IPS DF 6.9 (cell line): ENCODE measurements at regions not wholly inside any gene's neighbourhood (a gene's known extent, or its start where the extent isn't known, plus 50 kb on each side); places are given as distances from the start of the nearest gene placed in this dataset.

Experiments used
- DNase-seq: peaks from one replicate; pipeline ENCODE4 v3.0.0-alpha.2; 2013; ENCODE audit warnings: low read depth, low spot score
- H3K27ac ChIP-seq: one replicate; pipeline ENCODE4 v1.5.1; 2013; ENCODE audit warnings: low read length, control low read depth
- H3K27me3 ChIP-seq: 2 replicates; pipeline ENCODE4 v1.6.1; 2013; ENCODE audit warnings: mild to moderate bottlenecking, low read length; ENCODE audit not compliant: control insufficient read depth, insufficient read depth
- H3K36me3 ChIP-seq: 2 replicates; pipeline ENCODE4 v1.6.1; 2013; ENCODE audit warnings: low read length; ENCODE audit not compliant: control insufficient read depth, insufficient read depth
- H3K4me1 ChIP-seq: 2 replicates; pipeline ENCODE4 v1.6.1; 2013; ENCODE audit warnings: low read length; ENCODE audit not compliant: control insufficient read depth, insufficient read depth
- H3K4me3 ChIP-seq: 2 replicates; pipeline ENCODE4 v1.5.1; 2013; ENCODE audit warnings: mild to moderate bottlenecking, low read length
- H3K9me3 ChIP-seq: 2 replicates; pipeline ENCODE4 v1.6.1; 2013; ENCODE audit warnings: low read length, inconsistent platforms; ENCODE audit not compliant: control insufficient read depth, insufficient read depth
- WGBS: extraction: QIAGEN DNeasy Blood & Tissue Kit; methylation state at CpG from one replicate; pipeline ENCODE4 v1.1.7; 2013; ENCODE audit warnings: mixed read lengths, missing lambda C conversion rate; ENCODE audit not compliant: insufficient read length, insufficient coverage; 5-methylcytosine and 5-hydroxymethylcytosine counted together

DNA sequence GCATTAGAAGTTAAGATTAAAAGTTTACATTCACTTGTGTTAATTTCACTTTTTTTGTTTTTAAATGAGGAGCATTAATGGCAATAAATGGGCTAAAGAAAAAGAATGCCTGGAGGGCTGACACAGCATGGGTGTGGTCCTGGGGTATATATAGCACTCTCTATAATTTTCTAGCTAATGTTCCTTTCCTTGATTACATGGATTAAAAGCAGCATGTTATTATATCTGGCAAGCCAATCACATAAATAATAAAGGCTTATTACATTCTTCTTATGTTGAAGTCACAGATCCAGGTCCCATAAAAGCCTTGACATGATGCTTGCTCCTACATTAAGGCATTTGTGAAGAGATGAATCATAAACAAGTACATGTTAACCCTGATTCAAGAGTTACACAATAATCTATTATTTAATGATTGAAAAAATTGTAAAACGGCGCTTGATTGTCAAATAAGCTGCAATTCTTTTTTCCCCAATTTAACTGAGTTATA lies 91.4 kb downstream of the LYPLAL1 start:
- no peaks in the 10 kb centered on the region for H3K4me1 ChIP-seq
- H3K36me3 ChIP-seq, result no peaks in the 10 kb centered on the region
- no CpG with 5 or more reads among the region's 2 CpGs for WGBS
- DNase-seq, result no peak
- no peak overlapping the region for H3K27ac ChIP-seq
- H3K4me3 ChIP-seq, result no peak overlapping the region
- no peaks in the 10 kb centered on the region; the same call in 1 of the 2 replicates for H3K9me3 ChIP-seq
- no peaks in the 10 kb centered on the region for H3K27me3 ChIP-seq

DNA sequence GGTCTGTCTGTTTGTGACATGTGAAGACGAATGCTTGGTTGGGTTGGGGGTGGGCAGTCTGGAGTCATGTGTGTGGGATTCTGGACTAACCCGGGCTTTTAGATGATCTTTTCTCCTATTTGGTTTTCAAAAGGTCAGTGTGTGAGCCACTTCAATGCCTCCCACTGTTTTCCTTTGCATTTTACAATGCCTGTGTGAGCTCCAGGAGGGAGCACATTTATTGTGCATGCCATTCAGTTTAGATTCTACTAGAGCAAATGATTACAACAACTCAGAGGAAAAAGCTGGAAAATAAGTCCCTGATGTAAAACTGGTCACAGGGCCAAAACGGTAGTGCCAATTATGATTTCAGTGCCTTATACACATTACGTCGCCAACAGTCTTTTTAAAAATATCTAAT lies 90.9 kb downstream of the LYPLAL1 start:
- Histone ChIP-seq H3K36me3 (no peaks in the 10 kb centered on the region), H3K27ac (no peak overlapping the region), H3K4me1 (no peaks in the 10 kb centered on the region), H3K9me3 (no peaks in the 10 kb centered on the region; the same call in 1 of the 2 replicates), H3K4me3 (no peak overlapping the region), H3K27me3 (no peaks in the 10 kb centered on the region)
- WGBS, result no CpG with 5 or more reads among the region's 5 CpGs
- DNase-seq, result no peak
